HG03442 (cell line): ENCODE measurements at regions not wholly inside any gene's neighbourhood (a gene's known extent, or its start where the extent isn't known, plus 50 kb on each side); places are given as distances from the start of the nearest gene placed in this dataset.

Experiments
- ATAC-seq: cut with Tn5 transposase; IDR thresholded peaks from one replicate; pipeline ENCODE4 v1.9.1; 2021; ENCODE audit warnings: mild to moderate bottlenecking, moderate library complexity; ENCODE audit not compliant: unreplicated experiment

DNA sequence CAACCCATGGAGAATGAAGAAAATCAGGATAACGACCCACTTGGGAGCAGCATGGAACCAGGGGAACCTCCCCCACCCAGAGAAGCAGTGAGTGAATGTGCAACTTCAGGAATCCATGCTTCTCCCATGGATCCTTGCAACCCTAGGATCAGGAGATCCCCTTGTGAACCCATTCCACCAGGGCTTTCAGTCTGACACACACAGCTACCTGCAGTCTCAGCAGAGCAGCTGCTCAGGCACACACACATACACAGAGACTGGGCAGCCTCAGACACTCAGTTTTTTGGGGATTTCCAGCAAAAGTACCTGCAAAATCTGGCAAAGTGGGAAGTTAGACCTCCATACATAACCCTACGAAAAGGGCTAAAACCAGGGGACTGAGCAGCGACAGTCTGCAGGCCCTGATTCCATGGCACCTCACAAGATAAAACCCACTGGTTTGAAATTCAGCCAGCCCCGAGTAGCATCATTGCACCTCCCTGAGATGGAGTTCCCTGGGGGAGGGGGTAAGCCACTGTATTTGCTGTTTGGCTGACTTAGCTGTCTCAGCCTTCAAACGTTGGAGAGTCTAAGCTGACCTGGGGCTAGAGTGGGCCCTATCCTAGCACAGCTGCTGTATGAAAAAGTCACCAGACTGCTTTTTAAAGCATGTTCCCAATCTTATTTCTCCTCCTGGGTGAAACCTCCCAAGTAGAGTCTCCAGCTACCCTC lies 737.5 kb upstream of the NDST4 start:
- ATAC-seq: peak; percentile 62

DNA sequence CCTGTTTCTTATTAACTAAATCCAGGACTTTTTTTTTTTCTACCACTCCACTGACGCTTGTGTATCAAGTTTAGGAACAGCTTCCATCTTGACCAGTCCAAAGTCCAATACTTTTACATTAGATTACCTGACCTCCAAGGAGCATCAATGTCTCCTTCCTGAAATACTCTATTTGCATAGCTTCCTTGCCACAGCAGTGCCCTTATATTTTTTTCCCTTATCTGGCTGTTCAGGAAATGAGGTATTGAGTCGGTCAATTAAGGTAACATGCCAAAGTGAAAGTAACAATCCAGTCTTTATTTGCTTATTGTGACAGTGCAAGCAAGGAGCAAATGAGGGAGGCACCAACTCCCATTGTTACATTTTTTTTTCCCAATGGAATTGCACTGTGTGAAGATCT lies 730.8 kb upstream of the NDST4 start:
- no peak for ATAC-seq

DNA sequence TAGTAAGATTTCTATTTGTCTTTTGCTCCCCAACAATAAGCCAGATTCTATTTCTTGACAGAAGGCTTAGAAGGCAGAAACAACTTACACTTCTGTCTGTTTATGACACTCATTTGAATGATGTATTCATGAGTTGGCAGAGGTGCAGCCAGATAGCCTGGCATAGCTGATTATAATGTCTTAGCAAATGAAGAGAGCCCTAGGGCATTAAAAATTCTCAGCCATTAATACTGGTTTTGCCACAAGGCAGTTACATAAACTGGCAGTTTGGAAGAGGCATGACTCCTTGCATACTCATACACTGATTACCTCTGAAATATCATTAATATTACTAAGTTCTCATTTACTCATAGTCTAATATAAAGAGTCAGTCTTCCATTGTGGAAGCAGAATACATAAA lies 728.5 kb upstream of the NDST4 start:
- ATAC-seq: no peak

DNA sequence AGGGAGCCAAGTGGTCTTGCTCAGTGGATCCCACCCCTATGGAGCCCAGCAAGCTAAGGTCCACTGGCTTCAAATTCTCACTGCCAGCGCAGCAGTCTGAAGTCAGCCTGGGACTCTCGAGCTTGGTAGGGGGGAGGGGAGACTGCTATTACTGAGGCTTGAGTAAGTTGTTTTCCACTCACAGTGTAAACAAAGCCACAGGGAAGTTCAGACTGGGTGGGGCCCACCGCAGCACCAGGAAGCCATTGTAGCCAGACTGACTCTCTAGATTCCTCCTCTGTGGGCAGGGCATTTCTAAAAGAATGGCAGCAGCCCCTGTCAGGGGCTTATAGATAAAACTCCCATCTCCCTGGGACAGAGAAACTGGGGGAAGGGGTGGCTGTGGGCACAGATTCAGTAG lies 721.0 kb upstream of the NDST4 start:
- no peak for ATAC-seq

DNA sequence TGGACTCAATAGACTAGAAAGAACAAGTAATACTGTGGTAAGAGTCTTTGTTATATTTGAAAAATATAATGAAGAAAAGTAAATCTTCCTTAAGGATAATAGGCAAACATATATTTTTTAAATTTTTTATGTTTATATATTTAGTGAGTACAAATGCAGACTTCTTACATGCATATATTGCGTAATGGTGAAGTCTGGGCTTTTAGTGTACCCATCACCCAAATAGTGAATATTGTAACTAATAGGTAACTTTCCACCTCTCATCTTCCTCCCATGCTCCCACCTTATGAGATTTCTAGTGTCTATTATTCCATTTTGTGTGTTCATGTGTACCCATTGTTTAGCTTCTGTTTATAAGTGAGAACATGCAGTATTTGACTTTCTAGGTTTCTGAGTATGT lies 711.2 kb upstream of the NDST4 start:
- ATAC-seq: no peak

DNA sequence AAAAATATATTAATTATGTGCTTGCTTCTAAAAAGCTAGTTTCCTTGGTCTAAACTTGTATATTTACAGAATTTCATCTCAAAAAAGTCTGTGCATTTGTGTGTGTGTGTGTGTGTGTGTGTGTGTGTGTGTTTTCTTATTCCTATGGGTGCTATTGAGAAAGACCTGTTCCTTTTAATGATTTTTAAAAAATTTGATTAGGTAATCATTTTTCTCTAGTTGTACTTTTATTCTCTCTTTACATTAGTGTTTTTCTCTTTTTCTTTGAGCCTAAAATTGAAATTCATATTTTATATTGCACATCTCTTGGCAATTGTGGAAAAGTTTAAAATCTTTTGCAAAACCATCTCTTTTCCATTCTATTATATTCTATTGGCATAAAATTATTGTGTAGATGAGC lies 690.4 kb upstream of the NDST4 start:
- ATAC-seq: no peak

DNA sequence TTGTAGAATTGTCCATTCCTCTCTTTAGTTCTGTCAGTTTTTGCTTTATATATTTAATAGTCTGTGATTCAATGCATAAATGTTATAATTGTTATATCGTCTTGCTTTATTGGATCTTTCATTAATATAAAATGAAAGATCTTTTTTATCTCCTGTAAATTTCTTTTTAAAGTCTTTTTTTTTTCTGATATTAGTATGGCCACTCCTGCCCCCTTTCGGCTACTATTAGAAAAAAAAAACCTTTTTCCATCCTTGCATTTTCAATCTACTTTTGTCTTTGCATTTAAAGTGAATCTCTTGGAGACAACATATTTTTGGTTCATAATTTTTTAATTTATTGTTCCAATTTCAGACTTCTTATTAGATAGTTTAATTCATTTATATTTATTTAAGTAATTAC lies 677.4 kb upstream of the NDST4 start:
- no peak for ATAC-seq

DNA sequence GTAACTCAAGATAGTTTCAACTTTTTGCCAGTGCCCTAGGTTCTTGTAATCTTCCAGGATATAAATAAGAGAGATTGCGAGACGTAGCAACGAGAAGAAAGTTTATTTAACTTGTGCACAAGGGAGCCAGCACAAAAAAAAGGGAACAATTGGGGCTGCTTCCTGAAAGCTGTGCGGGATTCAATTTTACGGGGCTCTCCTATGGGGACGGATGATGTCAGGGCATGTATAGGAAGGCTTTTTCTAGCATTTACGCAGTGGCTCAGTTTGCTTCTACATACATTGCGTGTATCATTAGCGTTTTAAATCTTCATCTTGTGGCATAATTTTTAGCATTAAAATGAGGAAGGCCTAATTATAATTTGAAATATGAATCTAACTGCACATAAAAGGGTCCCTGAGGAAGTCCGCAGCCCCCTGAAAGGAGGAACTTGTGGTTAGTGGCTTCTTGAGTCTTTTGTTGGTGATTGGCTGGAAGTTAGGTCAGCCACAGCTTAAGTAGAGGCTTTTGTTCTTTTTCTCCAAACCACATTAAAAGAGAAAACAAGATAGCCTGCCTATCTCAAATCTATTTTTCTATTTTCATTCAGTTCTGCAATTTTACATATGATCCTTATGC lies 668.2 kb upstream of the NDST4 start:
- ATAC-seq: peak; percentile 67

DNA sequence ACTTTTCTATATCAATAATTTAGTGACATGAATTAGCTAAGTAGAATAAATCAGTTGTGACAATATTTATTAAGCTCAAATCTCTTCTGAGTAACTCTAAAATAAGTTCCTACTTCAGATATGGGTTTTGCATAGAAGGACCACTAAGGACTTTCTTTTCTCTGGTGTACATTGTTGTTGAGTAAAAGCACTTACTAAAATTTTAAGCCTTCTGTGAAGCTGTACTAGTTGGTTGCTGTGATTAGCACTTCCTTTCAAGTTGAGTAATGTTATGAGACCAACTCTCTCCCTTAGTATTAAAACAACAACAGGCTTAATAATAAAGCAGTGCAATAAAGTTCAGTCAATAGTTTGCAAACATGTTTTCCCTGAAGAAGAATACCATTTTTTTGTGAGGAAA lies 667.4 kb upstream of the NDST4 start:
- peak; percentile 67 for ATAC-seq

DNA sequence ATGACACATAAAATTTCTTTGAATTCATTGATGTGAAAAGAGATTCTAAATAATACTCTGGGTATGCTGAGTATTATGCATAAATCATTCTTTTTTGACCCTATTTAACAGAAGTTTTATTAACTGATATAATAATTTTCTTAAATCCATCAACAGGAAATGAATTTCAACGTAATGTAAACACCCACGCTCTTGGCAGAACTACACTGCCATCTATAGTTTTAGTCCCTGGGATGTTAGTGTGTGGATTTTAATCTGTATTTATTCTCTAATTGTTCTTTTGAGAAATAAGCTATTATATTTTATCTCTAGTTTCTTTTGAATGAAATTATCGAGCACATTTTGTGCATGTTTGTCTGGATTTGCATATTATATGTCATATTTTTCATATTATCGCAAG lies 666.8 kb upstream of the NDST4 start:
- ATAC-seq: no peak

DNA sequence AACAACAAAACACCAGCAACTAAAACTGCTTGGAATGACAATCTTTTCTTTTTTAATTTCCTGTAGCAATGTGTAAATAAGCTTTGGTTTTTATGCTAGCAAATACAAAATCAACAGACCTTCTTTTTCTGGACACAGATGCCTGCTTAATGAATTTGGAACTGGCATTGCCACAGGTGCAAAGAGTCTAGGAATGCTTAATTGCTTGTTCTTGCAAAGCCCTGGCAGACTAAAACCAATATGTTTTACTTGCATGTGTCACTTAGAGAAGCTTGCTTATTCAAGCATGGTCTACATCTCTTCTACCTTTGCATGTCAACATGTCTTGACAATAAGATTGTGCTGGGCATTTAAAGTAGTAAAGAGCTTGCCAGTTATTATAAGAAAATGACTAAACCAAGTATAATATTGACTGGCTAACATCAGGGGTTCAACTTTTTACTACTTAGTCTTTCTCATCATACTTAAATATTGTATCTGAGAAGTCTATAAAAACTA lies 656.7 kb upstream of the NDST4 start:
- peak; percentile 43 for ATAC-seq

DNA sequence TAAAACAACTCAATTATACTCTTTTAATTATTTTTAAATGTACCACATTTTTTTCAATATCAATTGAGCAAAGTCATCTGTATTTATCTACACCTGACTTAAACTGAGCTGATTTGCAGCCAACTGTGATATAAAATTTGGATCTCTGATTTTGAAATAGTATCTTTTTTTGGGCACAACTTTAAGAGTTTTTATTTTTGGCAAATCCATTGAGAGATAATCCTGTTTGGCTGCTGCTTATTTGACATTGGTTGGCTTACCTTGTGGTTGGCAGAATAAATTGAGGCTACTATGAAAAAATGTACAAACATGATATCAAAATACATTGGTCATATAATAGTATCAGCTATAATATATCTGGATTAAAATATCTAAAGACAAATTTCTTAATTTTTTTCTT lies 656.0 kb upstream of the NDST4 start:
- no peak for ATAC-seq

DNA sequence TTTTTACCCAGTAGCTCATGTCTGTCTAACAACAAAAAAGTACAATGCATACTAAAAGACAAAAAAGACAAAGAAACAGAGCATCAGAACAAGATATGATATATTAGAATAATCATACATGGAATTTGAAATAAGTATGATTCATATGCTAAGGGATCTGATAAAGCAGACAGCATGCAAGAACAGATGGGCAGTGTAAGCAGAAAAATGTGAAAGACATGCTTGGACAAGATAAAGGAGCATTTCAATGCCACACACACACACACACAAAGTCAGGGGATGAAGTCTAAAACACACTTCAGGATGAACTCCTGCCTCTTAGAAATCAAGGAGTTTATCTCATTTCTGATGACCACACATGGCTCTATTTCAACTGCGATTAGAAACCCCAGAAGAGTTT lies 649.6 kb upstream of the NDST4 start:
- ATAC-seq: no peak

DNA sequence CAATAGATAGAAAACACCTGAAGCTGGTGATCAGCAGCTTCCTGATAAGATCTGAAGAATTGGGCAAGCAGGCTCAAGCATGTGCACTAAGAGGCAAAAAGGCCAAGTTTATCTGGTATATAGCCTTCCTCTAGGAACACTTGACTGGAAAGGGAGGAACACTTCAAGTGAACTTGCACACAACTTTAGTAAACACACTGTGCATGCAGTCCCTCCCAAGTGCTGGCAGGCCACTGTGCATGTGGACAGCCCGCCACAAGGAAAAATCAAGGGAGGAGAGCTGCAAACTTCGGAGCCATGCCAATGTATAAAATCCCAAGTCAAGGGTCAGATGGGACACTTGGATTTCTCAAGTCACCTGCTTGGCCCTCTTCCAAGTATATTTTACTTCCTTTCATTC lies 645.8 kb upstream of the NDST4 start:
- ATAC-seq: no peak

DNA sequence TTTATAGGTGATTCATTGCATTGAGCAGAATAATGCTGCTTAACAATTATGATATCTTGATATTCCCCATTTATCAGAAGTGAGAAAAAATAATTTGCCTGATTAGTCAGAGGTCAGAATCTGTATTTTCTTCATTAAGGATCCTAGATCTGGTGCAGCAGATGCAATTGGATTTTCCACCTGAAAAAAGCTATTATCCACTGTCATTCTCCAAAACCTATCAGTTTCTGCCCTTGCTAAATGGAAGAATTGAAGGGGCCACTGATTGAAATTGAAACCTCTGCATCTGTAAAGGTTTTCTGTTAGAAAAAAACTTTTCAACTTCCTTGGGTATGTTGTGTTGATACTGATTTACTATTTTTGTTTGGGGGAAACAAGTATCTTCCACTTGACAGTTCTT lies 636.0 kb upstream of the NDST4 start:
- no peak for ATAC-seq

DNA sequence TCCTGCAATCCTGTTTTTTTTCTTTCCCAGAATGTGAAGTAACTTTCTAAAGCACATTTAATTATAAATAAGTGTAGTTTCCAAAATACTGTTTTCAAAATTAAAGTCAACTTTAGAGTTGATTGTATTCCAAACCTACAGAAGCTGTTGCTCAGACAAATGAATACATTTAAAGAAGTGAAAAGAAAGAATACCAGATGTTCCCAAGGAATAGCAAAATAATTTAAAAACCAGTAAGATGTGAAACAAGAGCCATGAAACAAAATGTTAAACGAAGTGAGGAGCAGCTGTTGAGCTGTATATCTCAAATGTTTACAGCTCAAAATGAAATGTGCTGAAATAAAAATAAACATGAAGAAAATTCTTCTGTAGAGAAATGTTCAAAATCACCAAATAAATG lies 627.4 kb upstream of the NDST4 start:
- no peak for ATAC-seq

DNA sequence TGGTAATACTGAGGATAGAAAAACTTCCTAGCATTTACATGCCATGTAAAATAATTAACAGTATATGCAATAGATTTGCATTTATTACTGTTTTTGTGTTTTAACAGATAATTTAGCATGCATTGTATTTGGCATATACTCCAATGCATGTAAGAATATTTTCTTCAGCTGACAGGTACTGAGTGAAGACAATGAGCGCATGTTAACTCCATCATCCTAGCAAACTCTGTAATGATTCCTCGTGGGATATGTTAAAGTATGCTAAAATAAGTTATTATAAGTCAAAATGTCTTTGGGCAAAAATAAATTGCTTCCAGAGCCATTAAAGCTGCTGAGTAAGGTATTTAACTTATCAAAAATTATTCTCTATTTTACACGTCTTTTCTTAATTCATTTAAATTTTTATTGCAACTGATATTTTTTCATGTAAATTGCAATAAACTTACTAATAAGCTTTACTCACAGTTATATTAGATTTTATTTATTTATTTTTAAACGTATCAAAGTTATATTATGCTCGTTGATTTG lies 616.4 kb upstream of the NDST4 start:
- ATAC-seq: no peak

DNA sequence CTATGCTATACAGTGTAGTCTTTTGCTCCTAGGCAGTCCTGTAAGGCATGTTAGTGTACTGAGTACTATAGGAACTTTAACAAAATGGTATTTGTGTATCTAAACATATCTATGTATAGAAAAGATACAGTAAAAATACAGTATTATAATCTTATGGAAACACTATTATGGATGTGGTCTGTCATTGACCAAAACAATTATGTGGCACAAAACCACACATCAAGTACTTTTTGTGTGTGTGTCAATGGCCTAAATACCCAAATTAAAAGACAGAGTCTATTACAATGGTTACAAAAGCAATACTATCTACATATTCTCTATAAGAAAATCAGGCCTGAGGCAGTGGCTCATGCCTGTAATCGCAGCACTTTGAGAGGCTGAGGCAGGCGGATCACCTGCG lies 610.2 kb upstream of the NDST4 start:
- ATAC-seq: no peak

DNA sequence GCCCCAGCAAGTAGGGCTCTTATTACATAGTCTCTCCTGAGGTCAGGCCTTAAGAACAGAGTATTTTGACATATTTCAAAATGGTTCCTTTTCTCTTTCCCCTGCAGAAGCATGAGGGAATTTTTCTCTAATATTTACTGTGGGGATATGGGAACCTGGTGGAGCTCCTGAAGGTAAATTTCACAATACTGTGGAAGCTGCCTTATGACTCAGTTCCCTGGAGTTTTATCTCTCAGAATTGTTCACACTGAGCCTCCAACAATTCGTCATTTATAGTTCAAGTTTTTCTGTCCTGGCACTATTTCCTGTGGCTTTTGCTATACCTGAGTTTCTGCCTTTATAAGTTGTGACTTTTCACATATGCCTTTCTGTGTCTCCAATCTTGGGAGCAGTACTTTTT lies 607.2 kb upstream of the NDST4 start:
- ATAC-seq: no peak

DNA sequence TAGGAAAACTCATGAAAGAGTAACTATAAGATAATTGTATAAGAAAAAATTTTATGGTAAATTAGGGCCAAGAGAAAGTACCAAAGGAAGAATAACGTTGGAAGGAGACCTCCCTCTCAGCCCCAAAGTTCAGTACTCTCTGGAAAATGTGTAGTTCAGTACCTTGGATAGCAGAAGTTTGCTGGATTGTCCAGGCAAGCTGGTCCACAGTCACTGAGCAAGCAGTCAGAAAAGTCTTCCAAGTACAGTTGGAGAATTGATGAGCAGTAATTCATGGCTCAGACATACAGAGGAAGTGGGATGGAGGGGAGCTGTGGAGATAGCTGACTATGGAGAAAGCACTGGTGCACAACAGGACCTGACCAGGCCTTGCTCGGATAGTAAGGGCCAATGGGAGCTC lies 598.2 kb upstream of the NDST4 start:
- ATAC-seq: no peak

DNA sequence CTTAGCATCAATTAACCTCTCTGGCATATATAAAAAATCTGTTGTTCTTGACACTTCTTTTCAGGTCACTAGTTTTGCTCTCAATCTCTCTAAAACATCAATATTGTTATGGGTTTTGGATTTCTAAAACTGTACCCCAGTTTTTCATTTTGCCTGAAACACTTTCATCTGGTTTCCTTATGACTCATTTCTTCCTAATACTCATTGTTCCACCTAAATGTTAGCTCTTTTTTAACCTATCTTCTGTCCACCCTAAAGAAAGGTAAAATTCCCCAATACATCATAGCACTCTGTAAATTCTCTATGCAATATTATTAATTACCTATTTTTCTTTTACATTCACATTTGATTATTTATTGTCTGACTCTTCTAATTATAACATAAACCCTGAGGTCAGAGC lies 575.5 kb upstream of the NDST4 start:
- ATAC-seq: peak; percentile 57

DNA sequence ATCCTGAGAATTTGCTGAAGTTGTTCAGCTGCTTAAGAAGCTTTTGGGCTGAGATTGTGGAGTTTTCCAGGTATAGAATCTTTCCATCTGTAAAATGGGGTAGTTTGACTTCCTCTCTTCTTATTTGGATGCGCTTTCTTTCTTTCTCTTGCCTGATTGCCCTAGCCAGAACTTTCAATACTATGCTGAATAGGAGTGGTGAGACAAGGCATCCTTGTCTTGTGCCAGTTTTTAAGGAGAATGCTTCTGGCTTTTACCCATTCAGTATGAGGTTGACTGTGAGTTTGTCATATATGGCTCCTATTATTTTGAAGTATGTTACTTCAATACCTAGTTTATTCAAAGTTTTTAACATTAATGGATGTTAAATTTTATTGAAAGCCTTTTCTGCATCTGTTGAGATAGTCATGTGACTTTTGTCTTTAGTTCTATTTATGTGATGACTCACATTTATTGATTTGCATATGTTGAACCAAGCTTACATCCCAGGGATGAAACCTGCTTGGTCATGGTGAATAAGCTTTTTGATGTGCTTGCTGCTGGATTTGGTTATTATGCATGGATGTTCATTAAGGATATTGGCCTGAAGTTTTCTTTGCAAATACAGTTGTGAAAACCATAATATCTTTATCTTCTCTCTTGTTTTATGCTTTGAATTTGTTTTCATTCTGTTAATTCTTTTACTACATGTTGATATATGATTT lies 573.8 kb upstream of the NDST4 start:
- no peak for ATAC-seq
